ENCODE measurements at regions not wholly inside any gene's neighbourhood (a gene's known extent, or its start where the extent isn't known, plus 50 kb on each side); places are given as distances from the start of the nearest gene placed in this dataset.

DNA sequence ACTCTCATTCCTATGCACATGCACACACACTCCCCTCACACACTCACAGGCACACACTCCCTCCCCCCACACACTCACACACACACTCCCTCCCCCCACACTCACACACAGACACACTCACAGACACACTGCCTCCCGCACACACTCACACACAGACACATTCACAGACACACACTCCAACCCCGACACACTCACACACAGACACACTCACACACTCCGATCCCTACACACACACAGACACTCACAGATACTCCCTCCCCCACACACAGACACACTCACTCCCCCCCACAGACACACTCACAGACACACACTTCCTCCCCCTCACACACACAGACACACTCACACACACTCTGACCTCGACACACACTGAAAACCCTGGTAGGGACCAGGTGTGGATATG lies 176.2 kb downstream of the TFAP2C start:
- no peak for DNase-seq

DNA sequence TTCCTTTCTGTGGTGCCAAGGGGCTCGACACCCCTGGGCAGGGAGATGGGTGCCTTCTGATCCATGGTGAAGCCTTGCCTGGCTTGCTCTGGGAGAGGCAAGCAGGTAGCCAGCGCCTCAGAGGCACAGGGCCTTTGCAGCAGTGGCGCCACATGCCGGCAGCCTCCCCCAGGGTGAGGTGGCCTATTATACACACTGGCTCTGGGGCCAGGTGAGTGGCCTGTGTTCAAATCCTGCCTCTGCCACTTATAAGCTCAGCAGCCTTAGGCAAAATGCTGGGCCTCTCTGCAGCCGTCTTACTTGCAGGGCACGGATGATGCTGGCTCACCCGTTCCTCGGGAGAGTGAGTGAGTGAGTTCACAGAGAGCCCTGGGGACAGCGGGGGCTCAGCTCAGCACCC lies 176.9 kb downstream of the TFAP2C start:
- DNase-seq, result no peak

DNA sequence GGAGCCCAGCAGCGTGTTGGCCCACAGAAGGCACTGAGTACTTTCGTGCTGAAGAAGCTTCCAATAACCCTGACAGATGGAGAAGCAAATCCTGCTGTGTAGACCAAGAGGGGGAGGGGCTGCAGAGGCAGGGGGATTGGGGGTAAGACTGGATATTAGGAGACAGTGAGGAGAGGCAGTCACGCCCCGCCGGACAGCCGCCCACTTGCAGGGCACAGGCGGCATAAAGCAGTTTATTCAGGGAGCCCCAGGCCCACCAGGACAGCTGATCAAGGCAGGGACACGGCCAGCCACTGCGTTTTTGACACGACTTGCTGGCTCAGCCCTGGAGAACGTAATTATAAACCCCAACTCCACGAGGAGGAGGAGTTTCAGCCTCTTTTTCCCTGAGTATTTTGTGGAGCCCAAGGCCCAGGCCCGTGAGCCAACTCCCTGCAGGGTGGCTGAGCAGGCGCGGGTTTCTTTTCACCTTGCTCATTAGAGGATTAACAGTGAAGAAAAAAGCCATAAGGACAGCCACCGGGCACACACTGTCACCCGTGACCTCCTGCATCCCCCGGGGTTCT lies 177.9 kb downstream of the TFAP2C start:
- no peak for DNase-seq

DNA sequence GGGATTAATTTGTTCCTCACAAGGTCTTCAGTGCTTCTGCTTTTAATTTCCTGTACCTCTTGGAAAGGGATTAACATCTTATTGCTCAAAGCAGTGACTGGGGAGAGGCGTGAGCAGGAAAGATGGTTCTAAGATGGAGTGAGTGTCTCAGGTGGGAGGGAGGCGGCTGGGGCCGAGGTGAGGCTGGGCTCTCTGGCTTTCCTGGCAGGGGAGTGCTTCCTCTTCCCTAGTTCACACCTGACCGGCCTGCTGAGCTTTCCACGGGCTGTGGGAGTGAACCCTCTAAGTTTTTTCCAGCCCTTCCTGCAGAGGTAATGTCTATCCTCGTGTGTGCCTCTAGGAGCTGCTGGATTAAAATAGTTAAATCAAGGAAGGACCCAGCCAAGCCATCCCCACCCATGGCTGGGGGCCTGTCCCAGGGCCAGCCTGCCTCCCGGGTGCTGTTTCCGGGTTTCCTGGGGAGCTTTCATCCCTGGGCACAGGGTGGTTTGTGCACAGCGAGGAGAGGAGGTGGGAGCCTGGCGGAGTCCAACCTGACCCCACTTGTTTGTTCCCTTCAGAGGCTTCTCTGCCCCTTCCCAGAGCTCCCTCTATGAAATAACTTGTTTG lies 179.1 kb downstream of the TFAP2C start:
- no peak for DNase-seq

DNA sequence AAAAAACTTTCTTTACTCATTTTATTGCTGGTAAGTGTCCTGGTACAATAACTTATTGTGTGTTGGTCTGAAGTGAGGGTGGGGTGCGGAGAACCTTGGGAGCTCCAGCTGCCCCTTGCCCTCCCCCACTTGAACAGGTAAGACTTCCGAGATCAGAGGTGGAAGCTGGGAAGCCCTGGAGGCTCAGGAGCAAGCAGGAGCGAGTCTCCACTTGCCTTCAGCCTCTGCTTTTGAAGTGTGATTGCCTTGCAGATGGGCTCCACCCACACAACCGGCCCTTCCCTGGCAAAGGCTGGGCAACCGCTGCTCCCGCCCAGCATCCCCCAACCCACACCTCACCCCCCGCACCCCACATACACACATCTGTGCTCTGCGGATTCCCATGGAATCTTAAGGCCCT lies 179.6 kb downstream of the TFAP2C start:
- no peak for DNase-seq

DNA sequence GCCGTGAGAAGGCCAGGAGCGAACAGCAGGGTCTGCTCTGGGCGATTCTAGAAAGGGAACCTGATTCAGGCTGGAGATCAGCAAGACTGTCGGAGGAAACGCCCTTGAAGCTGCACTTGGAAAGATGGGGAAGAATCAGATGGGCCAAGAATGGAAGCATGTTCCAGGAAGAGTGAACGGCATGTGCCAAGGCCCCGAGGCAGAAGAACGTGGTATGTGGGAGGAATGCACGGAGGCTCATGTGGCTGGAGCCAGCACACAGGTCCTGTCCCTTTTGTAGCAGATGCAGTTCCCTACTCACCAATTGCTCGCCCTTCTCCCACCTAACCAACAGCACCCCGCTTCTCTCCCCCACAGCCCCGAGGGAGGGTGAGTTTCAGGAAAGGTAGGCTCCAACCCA lies 180.6 kb downstream of the TFAP2C start:
- no peak for DNase-seq

DNA sequence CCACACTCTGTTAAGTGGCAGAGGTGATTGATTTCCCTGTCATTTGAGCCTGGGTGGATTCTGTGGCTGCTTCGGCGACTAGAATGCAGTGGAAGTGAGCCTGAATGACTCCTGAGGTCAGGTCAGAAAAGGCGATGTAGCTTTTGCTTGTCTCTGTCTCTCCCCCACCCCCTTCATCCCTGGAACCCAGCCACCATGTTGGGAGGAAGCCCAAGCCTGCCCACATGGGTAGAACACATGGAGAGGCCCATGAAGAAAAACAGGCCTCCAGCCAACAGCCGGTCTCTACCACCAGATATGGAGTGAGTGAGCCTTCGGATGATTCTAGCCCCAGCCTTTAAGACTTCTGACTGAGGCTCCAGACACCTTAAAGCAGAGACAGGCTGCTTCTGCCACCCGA lies 181.0 kb downstream of the TFAP2C start:
- no peak for DNase-seq

DNA sequence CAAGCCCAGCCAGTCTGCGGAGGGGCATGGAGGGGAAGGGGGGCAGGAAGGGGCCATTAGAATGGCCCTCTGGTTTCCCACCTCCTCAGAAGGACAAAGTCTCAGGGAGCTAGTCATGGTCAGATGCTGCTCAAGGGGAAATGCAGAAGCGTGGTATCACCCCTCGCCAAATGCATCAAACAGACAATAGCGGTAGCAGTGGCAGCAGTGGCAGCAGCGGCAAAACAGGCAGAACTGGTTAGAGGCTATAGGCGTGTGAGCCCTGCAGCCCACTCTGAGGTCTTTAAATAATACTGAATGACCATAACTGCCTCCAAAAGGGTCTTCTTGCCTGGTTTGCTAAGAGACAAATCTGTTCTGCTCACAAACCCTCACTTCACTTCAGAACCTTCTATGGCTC lies 186.7 kb downstream of the TFAP2C start:
- no peak for DNase-seq

DNA sequence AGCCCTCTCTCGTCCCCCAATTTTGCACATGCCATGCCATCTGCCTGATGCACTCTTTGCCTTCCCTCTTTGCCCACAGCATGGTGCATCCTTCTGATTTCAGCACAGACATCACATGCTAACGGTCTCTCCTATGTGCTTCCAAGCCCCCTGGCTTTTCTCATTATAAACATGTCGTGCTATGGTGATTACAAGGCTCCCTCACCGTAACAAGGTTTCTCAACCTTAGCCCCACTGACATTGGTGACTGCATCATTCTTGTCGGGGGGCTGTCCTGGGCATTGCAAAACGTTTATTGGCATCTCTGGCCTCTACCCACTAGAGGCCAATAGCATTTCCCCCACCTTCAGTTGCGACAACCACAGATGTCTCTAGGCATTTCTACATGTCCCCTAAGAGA lies 187.2 kb downstream of the TFAP2C start:
- no peak for DNase-seq

DNA sequence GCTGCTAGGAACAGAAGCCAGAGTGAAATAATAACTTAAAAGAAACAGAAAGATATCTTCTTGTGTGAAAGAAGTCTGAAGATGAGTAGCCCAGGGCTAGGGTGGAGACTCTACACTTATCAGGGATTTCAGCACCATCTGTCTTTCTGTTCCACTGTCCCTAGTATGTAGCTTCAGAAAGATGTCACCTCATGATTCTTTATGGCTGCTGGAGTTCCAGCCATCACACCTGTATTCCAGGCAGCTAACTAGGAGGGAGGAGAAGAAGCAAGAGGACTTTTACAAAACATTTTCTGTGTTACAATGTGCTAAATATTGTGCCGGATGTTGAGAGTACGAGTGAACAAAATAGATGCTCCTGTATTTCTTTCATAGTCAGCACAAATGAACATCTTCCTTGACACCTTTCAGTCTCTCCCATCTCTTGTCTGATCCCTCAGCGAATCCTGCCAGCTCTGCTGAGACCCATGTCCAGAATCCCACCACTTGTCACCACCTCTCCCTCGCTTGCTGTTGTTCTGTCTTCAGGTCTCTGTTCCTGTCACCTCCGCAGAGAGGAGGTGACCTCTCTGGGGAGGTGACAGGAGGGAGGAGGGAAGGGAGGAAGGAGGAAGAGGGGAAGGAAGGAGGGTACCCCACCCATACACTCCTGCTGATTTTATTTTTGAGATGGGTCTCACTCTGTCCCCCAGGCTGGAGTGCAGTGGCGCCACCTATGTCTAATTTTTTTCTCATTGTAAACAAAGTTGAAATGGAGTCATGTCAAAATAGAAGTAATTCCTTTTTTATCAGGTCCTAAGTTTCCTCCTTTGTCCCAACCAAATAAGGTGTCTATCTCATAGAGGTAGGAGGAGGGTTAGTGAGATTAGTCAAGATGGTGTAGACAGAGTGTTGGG lies 188.9 kb downstream of the TFAP2C start:
- DNase-seq, result no peak

DNA sequence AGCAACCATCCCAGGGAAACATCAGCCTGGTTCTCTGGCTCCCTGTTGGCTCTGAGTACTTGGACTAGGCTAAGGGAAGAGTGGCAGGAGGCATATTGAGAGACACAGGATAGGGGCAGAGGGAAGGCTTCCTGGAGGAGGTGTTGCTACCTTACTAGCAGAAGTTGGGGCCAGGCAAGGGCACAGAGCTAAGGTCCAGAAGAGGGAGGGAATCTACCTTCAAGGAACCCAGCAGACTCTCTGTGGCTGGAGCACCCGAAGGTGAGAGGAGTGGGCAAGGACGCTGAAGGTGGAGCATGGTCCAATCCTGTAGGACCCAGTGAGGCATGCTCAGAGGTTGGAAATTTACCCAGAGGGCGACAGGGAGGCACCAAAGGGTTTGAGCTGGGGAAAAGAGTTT lies 191.9 kb downstream of the TFAP2C start:
- no peak for DNase-seq

DNA sequence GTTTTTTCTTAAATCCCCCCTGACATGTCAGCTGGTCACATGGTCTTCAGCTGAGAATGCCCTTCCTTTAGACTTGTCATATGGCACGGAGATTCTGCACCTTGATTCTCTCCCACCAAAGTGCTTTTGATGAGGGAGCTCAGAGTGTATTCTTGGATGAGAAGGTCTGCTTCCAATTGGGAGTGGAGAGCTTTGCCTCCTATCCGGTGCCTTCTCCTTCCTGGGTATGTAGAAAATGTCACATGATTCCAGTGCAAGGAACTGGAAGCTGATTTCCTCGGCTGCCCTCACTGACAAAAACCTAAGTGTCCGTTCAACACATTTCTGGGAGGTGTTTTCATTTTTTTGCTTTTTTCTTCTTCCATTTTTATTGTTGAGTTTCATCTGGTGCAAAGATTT lies 197.2 kb downstream of the TFAP2C start:
- no peak for DNase-seq

DNA sequence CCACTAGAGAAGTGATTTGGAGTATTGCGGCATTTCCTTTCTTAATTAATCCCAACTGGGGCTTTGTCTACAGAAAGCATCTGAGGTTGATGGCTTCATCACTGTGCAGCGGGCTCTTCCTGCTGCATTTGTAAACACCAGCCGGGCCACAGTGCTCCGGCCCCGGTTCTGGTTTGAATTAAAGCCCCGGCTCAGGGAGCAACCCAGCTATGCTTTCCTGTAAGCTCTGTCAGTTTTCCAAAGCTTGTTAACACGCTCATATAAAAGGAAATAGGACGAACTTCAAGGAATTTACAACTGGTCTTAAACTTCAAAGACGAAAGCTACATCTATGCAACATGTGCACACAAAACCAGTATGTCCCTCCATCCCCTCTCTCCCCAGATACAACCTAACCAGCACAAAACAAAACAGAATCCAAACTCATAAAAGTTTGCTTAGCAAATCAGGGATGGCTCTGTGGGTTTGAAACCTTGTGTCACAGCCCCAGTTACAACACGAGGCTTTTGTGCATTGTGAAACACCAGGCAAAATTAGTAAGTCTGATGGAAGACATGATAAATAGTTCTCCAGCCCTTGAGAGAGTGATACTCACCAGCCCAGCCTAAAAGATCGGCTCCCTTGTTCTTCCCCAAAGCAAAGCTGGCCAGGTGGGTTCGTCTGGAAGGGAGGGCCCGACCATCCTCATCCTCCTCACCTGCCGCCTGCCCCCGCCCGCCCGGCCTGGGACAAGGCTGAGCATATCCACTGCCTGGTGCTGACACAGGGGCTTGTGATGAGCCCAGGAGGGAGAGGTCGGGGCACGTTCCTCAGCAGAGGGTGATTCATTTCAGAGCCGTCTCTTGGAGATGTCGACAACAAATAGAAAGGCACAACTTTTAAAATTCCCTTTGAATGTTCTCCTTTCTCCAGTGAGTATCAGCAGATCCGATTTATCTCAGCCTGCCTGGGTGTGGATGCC lies 197.9 kb downstream of the TFAP2C start:
- no peak for DNase-seq

DNA sequence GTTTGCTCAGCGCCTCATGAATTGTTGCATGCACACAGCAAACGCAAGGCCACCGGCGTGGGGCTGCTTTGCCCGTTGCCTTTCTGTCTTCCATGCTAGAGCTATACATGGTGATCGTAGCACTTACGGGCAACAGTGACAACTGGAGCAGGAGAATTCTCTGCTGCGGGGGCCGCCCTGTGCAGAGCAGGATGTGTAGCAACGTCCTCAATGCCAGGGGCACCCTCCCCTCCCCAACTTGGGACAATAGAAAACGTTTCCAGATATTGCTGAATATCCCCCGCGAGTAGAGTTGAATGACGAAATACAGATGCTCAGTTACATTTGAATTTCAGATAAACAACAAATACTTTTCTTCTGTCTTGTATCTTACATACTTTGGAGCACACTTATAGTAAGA lies 198.7 kb downstream of the TFAP2C start:
- DNase-seq, result no peak

DNA sequence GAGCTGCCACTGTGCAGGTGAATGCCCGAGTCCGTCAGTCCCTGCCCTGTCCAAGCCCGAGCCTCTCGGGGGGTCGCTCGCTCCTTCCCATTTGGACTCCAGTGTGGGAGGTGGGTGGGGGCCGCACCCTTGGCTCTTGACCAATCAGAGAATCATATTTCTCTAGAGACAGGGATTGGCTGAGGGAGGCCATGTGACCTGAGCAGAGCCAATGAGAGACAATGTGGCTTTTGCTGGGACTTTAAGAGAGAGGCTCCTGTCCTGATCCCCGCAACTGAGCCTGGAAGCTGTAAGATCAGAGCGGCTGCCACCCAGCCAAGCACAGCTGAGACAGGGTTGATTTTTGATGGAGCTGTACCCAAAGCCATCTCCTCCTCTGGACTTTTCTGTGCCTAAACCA lies 199.3 kb downstream of the TFAP2C start:
- no peak for DNase-seq

DNA sequence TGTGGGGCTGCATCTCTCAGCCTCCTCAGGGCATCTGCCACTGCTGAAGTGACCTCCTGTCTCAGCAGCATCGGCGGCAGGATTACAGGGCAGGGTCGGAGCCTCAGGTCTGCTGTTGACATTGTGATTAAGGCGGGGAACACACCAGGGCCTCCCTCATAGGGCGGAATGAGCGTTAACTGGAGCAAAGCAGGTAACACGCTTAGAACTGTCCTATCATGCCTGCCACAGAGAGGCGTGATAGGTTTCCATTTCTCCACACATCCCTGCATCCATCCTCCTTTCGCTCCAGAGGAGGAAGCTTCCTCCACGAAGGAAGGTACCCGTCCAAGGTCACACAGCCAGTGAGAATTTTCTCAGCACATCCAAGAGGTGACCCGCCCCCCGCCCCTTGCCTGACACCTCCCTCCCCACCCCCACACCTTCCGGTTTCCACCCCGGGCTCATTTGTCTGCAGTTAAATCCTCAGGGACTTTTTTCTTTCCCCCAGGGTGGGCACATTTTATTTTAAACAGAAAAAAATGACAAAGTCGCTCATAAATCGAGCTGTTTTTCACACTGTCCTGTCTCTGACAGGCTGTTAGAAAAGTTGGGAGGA lies 200.8 kb downstream of the TFAP2C start:
- no peak for DNase-seq

DNA sequence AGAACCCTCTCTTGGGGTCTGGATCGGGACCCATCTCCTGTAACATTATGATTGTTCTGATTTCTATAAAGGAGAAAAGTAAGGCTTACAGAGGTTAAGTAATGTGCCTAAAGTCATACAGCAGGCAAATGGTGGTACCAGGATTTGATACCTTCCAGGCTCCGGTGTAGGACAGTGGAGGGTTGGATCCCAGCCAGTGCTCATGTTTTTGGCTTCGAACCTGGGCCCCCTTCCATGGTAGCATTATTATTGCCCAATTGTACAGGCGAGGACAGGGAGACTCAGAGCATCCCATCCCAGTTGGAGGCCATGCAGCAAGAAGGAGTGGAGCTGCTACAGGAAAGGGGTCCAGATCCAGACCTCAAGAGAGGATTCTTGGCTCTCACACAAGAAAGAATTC lies 202.7 kb downstream of the TFAP2C start:
- no peak for DNase-seq

DNA sequence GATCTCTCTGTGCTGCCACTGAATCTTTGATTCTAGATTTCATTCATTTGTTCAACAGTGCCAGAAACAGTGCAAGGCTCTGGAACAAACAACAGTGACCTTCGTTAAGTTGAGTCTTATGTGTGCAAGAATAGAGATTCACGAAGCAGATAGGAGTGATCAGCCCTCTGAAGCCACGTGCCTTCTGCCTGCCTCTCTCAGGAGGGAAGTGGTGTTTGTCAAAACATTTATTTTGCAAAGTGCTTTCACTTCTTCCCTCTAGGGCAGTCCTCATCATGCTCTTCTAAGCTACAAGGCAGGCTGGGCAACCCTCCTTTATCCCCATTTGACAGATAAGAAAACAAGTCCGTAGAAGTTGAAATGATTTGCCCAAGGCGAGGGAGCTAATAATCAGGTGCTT lies 204.3 kb downstream of the TFAP2C start:
- no peak for DNase-seq

DNA sequence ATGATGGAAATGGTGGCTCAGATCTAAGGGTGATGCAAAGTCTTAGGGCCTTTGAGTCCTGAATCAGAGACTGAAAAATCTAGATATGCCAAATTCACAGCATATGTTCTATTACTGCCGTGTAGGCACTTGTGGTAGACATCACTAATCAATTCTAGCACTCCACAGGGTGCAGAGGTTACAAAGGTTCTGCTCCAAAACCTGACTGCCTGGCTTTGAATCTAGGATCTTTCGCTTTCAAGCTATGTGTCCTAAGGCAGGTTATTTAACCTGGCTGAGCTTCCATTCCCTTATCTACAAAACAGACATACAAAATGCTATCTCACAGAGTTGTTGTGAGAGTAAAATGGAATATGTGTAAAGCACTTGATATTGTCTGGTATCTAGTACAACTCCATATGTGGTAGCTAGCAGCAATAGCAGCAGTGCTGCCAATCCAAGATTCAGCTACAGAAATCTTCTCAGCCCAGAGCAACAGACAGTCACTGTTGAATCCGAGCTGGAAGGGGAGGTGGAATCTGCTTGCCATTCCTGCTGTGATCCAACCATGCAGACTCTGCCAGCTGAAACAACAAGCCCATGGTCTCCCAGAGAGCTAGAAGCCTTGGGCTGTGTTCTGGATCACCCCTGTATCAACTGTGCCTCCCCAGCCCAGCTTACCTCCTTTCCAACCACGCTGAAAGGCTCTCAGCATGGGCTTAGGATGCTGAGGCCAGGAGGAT lies 206.9 kb downstream of the TFAP2C start:
- DNase-seq, result no peak

DNA sequence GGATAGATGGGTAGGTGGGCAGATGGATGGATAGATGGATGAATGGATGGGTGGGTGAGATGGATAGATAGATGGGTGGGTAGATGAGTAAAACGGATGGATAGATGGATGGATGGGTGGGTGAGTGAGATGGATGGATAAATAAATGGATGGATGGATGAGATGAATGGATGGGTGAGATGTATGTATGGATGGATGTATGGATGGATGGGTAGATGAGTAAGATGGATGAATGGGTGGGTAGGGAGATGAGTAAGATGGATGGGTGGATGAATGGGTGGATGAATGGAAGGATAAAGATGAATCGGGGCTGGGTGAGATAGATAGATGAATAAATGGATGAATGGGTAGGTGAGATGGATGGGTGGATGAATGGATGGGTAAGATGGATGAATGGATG lies 210.1 kb downstream of the TFAP2C start:
- DNase-seq, result no peak

DNA sequence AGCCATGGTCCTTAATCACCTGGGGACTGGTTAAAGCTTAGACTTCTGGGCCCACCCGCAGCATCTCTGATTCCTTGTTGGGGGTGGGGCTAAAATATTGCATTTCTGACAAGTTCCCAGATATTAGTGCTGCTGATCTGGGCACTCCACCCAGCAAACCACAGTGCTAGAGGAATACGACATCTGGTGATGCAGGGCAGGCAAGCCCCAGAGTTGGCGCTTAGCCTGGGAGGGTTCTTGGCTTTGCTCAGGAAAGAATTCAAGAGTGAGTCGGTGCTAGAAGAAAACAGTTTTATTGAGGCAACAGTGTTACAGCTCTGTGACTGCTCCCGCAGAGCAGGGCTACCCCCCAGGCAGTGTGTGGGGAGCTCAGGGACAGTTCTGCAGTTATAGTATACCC lies 210.7 kb downstream of the TFAP2C start:
- no peak for DNase-seq

DNA sequence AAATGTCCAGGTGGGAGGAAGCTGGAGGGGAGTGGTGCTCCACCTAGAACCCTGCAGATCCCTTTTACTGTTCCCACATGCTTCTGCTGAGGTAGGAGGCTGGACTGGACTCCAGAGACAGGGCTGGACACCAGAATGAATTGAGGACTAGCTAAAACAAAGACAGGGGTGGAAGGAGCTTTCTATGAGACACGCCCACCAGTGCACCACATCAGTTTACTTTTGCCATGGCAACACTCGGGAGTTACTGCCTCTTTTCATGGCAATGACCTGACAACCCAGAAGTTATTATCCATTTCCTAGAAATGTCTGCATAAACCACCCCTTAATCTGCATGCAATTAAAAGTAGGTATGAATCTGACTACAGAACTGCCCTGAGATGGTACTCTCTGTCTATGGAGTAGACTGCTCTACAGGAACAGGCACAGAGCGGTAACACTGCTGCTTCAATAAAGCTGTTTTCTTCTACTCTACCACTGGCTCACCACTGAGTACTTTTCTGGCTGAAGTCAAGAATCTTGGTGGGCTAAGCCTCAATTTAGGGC lies 211.7 kb downstream of the TFAP2C start:
- DNase-seq, result no peak

All from NCI-H1105 treated with DMSO at 0.1 percent for 48 hours (cell line).